GM19239 (cell line): ENCODE measurements at regions not wholly inside any gene's neighbourhood (a gene's known extent, or its start where the extent isn't known, plus 50 kb on each side); places are given as distances from the start of the nearest gene placed in this dataset.

Source experiments
- DNase-seq: peaks from one replicate; pipeline ENCODE4 v3.0.0; 2011; ENCODE audit warnings: low spot score; ENCODE audit not compliant: insufficient read length
- FAIRE-seq: peaks from 2 replicates; lab custom pipeline; 2011; peaks lifted over from hg19 to GRCh38; lab: Jason Lieb, UNC

- FAIRE-seq (no peak), DNase-seq (no peak)
These were observed 182.7 kb upstream of the DCBLD2 start for GRCh38 chr3:99084156-99084555.

- DNase-seq (no peak), FAIRE-seq (no peak)
These were observed 169.6 kb upstream of the DCBLD2 start for GRCh38 chr3:99071096-99071495.

- DNase-seq: no peak
- FAIRE-seq: no peak
These were observed 168.5 kb upstream of the DCBLD2 start for GRCh38 chr3:99069973-99070372.

GRCh38 chr3:99066863-99067262 is 165.4 kb upstream of the DCBLD2 start:
- FAIRE-seq (no peak), DNase-seq (no peak)

GRCh38 chr3:99049164-99049563 is 147.7 kb upstream of the DCBLD2 start:
- FAIRE-seq (no peak), DNase-seq (no peak)

- DNase-seq (no peak), FAIRE-seq (no peak)
These were observed 140.3 kb upstream of the DCBLD2 start for GRCh38 chr3:99041747-99042146.

GRCh38 chr3:99031778-99032177 is 130.3 kb upstream of the DCBLD2 start:
- FAIRE-seq: no peak
- no peak for DNase-seq

- peak; percentile 88 for FAIRE-seq
- no peak for DNase-seq
These were observed 122.2 kb upstream of the DCBLD2 start for GRCh38 chr3:99023590-99024192.

GRCh38 chr3:99021466-99021865 is 120.0 kb upstream of the DCBLD2 start:
- DNase-seq: no peak
- no peak for FAIRE-seq

GRCh38 chr3:99016452-99016851 is 115.0 kb upstream of the DCBLD2 start:
- DNase-seq: no peak
- no peak for FAIRE-seq

GRCh38 chr3:99013777-99014315 is 112.4 kb upstream of the DCBLD2 start:
- FAIRE-seq: no peak
- no peak for DNase-seq

GRCh38 chr3:99013077-99013476 is 111.6 kb upstream of the DCBLD2 start:
- DNase-seq (no peak), FAIRE-seq (no peak)

- peak; percentile 92 for FAIRE-seq
These were observed 110.6 kb upstream of the DCBLD2 start for GRCh38 chr3:99012051-99012450.

GRCh38 chr3:99009851-99010250 is 108.4 kb upstream of the DCBLD2 start:
- DNase-seq (no peak), FAIRE-seq (no peak)

More at GRCh38 chr3:99012051-99012450, 110.6 kb upstream of the DCBLD2 start:
- DNase-seq: peak; percentile 8

GRCh38 chr3:99006686-99007085 is 105.2 kb upstream of the DCBLD2 start:
- DNase-seq (no peak), FAIRE-seq (no peak)

- DNase-seq (no peak), FAIRE-seq (no peak)
These were observed 98.2 kb upstream of the DCBLD2 start for GRCh38 chr3:98999675-99000074.

GRCh38 chr3:98994128-98994762 is 92.8 kb upstream of the DCBLD2 start:
- DNase-seq: no peak
- peak; percentile 18 for FAIRE-seq

GRCh38 chr3:98991393-98991792 is 89.9 kb upstream of the DCBLD2 start:
- FAIRE-seq (no peak), DNase-seq (no peak)

GRCh38 chr3:98990657-98991056 is 89.2 kb upstream of the DCBLD2 start:
- DNase-seq: no peak
- no peak for FAIRE-seq

- no peak for DNase-seq
- FAIRE-seq: peak; percentile 8
These were observed 84.6 kb upstream of the DCBLD2 start for GRCh38 chr3:98986073-98986472.

- no peak for DNase-seq
- no peak for FAIRE-seq
These were observed 83.9 kb upstream of the DCBLD2 start for GRCh38 chr3:98985431-98985830.

GRCh38 chr3:98984024-98984423 is 82.5 kb upstream of the DCBLD2 start:
- FAIRE-seq (no peak), DNase-seq (no peak)
